WERI-Rb-1 (cell line): ENCODE measurements at regions not wholly inside any gene's neighbourhood (a gene's known extent, or its start where the extent isn't known, plus 50 kb on each side); places are given as distances from the start of the nearest gene placed in this dataset.
"Not testable (repeated sequence)": the region's sequence is repeated elsewhere in the genome, so short reads cannot be mapped to it uniquely, and the experiment has no call there.

Experiments used
- DNase-seq: peaks from one replicate; pipeline ENCODE4 v3.0.0-alpha.2; 2020
- H3K27ac ChIP-seq: fragments of 250-450 bp; sonication (Bioruptor Pico); 2 replicates; pipeline ENCODE4 v1.5.1; 2020; ENCODE audit warnings: mild to moderate bottlenecking, moderate library complexity
- H3K27me3 ChIP-seq: fragments of 250-450 bp; sonication (Bioruptor Pico); 2 replicates; pipeline ENCODE4 v1.5.1; 2021; ENCODE audit warnings: mild to moderate bottlenecking, low read depth, moderate library complexity; ENCODE audit not compliant: insufficient read depth, severe bottlenecking
- H3K36me3 ChIP-seq: fragments of 250-450 bp; sonication (Bioruptor Pico); 2 replicates; pipeline ENCODE4 v1.5.1; 2020; ENCODE audit warnings: mild to moderate bottlenecking, moderate library complexity
- H3K4me3 ChIP-seq: 2 replicates; pipeline ENCODE4 v1.5.1; 2011; ENCODE audit warnings: low read depth, mild to moderate bottlenecking, control low read depth, low read length
- H3K9me3 ChIP-seq: fragments of 250-450 bp; sonication (Bioruptor Pico); 2 replicates; pipeline ENCODE4 v1.5.1; 2021; ENCODE audit warnings: mild to moderate bottlenecking, moderate library complexity; ENCODE audit not compliant: severe bottlenecking
- TF ChIP-seq, protein P1 (sequence below): IDR thresholded peaks from 2 replicates; pipeline ENCODE4 v1.5.1; 2011; ENCODE audit warnings: low read depth, mild to moderate bottlenecking, control low read depth, inconsistent platforms, low read length

DNA sequence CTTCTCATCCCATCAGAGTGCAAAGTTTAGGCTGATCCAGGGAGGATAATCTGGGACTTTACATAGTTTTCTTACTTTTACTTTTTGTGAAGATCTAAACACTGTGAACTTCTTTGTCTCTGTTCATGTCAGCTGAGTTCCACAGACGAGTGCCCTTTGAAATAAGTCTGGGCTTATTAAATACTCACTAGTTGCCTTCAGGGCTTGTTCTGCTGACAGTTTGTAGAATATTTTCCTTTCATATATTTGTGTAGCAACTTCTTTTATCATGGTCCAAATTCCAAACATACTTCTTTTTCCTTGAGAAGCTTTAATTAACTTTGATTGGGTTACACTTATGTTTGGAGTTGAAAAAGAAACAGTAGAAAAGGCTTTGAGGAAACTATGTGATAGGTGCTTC is 109.6 kb downstream of the SH2D1A start:
- TF ChIP-seq, protein P1, sequence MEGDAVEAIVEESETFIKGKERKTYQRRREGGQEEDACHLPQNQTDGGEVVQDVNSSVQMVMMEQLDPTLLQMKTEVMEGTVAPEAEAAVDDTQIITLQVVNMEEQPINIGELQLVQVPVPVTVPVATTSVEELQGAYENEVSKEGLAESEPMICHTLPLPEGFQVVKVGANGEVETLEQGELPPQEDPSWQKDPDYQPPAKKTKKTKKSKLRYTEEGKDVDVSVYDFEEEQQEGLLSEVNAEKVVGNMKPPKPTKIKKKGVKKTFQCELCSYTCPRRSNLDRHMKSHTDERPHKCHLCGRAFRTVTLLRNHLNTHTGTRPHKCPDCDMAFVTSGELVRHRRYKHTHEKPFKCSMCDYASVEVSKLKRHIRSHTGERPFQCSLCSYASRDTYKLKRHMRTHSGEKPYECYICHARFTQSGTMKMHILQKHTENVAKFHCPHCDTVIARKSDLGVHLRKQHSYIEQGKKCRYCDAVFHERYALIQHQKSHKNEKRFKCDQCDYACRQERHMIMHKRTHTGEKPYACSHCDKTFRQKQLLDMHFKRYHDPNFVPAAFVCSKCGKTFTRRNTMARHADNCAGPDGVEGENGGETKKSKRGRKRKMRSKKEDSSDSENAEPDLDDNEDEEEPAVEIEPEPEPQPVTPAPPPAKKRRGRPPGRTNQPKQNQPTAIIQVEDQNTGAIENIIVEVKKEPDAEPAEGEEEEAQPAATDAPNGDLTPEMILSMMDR, result no peak
- Histone ChIP-seq H3K4me3 (no peak overlapping the region), H3K36me3 (no peaks in the 10 kb centered on the region), H3K27me3 (peaks cover 22% of the 10 kb centered on the region), H3K9me3 (no peaks in the 10 kb centered on the region), H3K27ac (no peak overlapping the region)
- DNase-seq, result no peak

DNA sequence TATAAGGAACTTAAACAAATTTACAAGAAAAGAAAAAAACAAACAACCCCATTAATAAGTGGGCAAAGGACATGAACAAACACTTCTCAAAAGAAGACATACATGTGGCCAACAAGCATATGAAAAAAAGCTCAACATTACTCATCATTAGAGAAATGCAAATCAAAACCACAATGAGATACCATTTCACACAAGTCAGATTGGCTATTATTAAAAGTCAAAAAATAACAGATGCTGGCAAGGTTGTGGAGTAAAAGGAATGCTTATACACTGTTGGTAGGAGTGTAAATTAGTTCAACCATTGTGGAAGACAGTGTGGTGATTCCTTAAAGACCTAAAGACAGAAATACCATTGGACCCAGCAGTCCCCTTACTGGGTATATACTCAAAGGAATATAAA is 113.5 kb downstream of the SH2D1A start:
- not testable (repeated sequence) for H3K9me3 ChIP-seq, DNase-seq, H3K4me3 ChIP-seq, H3K27ac ChIP-seq, H3K36me3 ChIP-seq
- H3K27me3 ChIP-seq, result peaks cover 43% of the 10 kb centered on the region

- DNase-seq, result no peak
- no peaks in the 10 kb centered on the region for H3K9me3 ChIP-seq
- TF ChIP-seq, protein P1, result no peak
These were observed 116.6 kb downstream of the SH2D1A start for GRCh38 chrX:124462931-124463330.

GRCh38 chrX:124467202-124467601 is 120.8 kb downstream of the SH2D1A start:
- H3K27me3 ChIP-seq, result peaks cover 33% of the 10 kb centered on the region
- H3K9me3 ChIP-seq, result no peaks in the 10 kb centered on the region
- DNase-seq, result no peak
- H3K27ac ChIP-seq, result no peak overlapping the region
- no peaks in the 10 kb centered on the region for H3K36me3 ChIP-seq
- TF ChIP-seq, protein P1, result no peak
- H3K4me3 ChIP-seq, result no peak overlapping the region

More at GRCh38 chrX:124462931-124463330, 116.6 kb downstream of the SH2D1A start:
- H3K27ac ChIP-seq, result no peak overlapping the region
- no peaks in the 10 kb centered on the region for H3K36me3 ChIP-seq
- no peak overlapping the region for H3K4me3 ChIP-seq
- H3K27me3 ChIP-seq, result peaks cover 32% of the 10 kb centered on the region

DNA sequence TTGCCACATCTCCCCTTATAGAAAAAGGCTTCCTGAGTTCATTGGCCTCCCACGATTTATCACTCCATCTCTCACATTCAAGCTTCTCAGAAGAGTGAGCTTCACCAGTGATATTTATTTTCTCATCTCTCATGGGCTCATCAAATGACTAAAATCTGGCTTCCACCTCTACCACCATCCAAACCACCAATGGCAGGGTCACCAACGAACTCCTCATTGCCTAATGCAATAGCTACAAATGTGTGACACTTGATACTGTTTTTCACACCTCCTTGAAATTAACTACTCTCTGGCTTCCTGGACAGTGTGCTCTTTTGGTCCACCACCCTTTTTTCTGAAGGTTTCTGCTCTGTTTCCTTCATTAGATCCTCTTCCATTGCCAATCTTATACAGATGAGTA is 129.0 kb downstream of the SH2D1A start:
- Histone ChIP-seq H3K36me3 (no peaks in the 10 kb centered on the region), H3K4me3 (no peak overlapping the region), H3K9me3 (no peaks in the 10 kb centered on the region), H3K27ac (no peak overlapping the region), H3K27me3 (peaks cover 28% of the 10 kb centered on the region)
- no peak for DNase-seq
- TF ChIP-seq, protein P1, result no peak

DNA sequence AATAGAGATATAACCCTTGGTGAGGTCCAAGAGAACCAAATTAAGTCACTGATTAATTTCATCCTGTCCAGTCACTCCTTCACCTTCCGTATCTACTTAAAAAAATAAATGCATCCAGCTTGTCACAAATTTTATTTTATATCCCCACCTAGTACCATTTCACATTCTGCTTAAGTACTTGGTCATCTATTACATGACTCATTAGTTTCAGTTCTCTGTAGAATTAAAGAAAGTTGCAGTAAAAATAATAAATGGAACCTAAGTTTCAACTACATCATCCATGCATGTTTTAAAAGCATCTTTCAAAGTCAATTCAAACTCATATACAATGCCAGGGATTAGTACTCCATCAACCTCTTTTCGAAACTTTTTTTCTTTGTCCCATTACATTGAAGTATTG is 130.2 kb downstream of the SH2D1A start:
- DNase-seq, result no peak
- TF ChIP-seq, protein P1, result no peak
- Histone ChIP-seq H3K27ac (no peak overlapping the region), H3K27me3 (peaks cover 28% of the 10 kb centered on the region), H3K36me3 (no peaks in the 10 kb centered on the region), H3K4me3 (no peak overlapping the region), H3K9me3 (no peaks in the 10 kb centered on the region)
